ENCODE measurements at regions not wholly inside any gene's neighbourhood (a gene's known extent, or its start where the extent isn't known, plus 50 kb on each side); places are given as distances from the start of the nearest gene placed in this dataset.

DNA sequence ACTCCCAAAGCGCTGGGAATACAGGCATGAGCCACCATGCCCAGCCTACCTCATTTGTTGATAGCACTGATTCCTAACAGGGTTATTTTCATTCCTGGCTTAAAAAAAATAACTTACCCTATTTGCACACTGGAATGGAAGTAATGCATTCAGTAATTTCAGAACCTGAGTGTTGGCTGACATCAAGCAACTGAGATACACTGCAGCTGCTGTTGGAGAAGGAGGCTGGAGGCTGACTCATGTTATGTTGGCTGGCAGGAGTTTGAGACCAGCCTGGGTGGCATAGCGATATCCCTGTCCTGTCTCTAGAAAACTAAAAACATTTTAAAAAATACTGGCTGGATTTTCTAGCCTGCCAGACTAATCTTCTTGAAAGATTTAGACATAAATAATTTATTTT, 385.1 kb upstream of the MEX3C start:
- no peak for TF ChIP-seq SNAI2 (CRISPR knock-in tag; IDR thresholded peaks at IDR 0.05)
- TF ChIP-seq ISL1 (CRISPR knock-in tag; IDR thresholded peaks at IDR 0.05): no peak
- no peak for TF ChIP-seq ZFP3 (CRISPR knock-in tag; IDR thresholded peaks at IDR 0.05)
- no peak for TF ChIP-seq ARNTL (CRISPR knock-in tag; IDR thresholded peaks at IDR 0.05; ENCODE audit: borderline replicate concordance, low read depth)
- TF ChIP-seq ZNF8 (CRISPR knock-in tag; IDR thresholded peaks at IDR 0.05): no peak
- no peak for TF ChIP-seq BACH2 (CRISPR knock-in tag; IDR thresholded peaks at IDR 0.05; ENCODE audit: borderline replicate concordance)
- TF ChIP-seq CSDC2 (CRISPR knock-in tag; IDR thresholded peaks at IDR 0.05): no peak
- no peak for TF ChIP-seq RARB (CRISPR knock-in tag; IDR thresholded peaks at IDR 0.05)
- TF ChIP-seq OSR1 (CRISPR knock-in tag; IDR thresholded peaks at IDR 0.05): no peak
- TF ChIP-seq ZC3H10 (CRISPR knock-in tag; IDR thresholded peaks at IDR 0.05): no peak
- no peak for TF ChIP-seq ZFP30 (CRISPR knock-in tag; IDR thresholded peaks at IDR 0.05)
- no peak for TF ChIP-seq TCF4 (CRISPR knock-in tag; IDR thresholded peaks at IDR 0.05; ENCODE audit: borderline replicate concordance)
- TF ChIP-seq PPARA (CRISPR knock-in tag; IDR thresholded peaks at IDR 0.05; ENCODE audit: borderline replicate concordance): no peak
- no peak for TF ChIP-seq ESRRG (CRISPR knock-in tag; IDR thresholded peaks at IDR 0.05)
- no peak for TF ChIP-seq ZNF70 (CRISPR knock-in tag; IDR thresholded peaks at IDR 0.05)
- TF ChIP-seq, protein P1, sequence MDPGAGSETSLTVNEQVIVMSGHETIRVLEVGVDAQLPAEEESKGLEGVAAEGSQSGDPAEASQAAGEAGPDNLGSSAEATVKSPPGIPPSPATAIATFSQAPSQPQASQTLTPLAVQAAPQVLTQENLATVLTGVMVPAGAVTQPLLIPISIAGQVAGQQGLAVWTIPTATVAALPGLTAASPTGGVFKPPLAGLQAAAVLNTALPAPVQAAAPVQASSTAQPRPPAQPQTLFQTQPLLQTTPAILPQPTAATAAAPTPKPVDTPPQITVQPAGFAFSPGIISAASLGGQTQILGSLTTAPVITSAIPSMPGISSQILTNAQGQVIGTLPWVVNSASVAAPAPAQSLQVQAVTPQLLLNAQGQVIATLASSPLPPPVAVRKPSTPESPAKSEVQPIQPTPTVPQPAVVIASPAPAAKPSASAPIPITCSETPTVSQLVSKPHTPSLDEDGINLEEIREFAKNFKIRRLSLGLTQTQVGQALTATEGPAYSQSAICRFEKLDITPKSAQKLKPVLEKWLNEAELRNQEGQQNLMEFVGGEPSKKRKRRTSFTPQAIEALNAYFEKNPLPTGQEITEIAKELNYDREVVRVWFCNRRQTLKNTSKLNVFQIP (CRISPR knock-in tag; IDR thresholded peaks at IDR 0.05; ENCODE audit: borderline replicate concordance, low read depth): no peak
- no peak for TF ChIP-seq GLIS3 (CRISPR knock-in tag; IDR thresholded peaks at IDR 0.05)
- no peak for TF ChIP-seq TOX (CRISPR knock-in tag; IDR thresholded peaks at IDR 0.05; ENCODE audit: borderline replicate concordance)
- TF ChIP-seq, protein P2, sequence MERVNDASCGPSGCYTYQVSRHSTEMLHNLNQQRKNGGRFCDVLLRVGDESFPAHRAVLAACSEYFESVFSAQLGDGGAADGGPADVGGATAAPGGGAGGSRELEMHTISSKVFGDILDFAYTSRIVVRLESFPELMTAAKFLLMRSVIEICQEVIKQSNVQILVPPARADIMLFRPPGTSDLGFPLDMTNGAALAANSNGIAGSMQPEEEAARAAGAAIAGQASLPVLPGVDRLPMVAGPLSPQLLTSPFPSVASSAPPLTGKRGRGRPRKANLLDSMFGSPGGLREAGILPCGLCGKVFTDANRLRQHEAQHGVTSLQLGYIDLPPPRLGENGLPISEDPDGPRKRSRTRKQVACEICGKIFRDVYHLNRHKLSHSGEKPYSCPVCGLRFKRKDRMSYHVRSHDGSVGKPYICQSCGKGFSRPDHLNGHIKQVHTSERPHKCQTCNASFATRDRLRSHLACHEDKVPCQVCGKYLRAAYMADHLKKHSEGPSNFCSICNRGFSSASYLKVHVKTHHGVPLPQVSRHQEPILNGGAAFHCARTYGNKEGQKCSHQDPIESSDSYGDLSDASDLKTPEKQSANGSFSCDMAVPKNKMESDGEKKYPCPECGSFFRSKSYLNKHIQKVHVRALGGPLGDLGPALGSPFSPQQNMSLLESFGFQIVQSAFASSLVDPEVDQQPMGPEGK (CRISPR knock-in tag; IDR thresholded peaks at IDR 0.05; ENCODE audit: borderline replicate concordance): no peak

DNA sequence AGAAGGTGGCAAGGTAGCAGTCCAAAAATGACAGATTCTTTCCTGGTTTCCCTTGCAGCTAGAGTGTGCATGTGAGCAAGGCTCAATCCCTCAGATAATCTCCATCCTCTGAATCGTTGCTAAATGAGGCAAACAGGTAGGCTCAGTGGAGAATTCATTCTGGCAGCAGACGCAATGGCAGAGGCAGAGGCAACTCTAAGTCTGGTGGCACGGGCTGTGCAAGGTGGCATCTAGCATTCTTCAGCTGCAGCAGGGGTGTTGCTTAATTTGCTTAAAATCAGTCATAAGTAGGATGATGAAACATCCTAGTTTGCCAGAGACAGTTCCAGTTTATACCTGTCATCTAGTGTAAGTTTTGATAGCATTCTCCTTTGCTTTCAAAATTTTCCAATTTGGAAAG, 391.1 kb upstream of the MEX3C start:
- ATAC-seq: no peak
- TF ChIP-seq ZNF8 (CRISPR knock-in tag; IDR thresholded peaks at IDR 0.05) (no peak), BACH2 (CRISPR knock-in tag; IDR thresholded peaks at IDR 0.05; ENCODE audit: borderline replicate concordance) (no peak), ZFP30 (CRISPR knock-in tag; IDR thresholded peaks at IDR 0.05) (no peak), ZC3H10 (CRISPR knock-in tag; IDR thresholded peaks at IDR 0.05) (no peak), ARNTL (CRISPR knock-in tag; IDR thresholded peaks at IDR 0.05; ENCODE audit: borderline replicate concordance, low read depth) (no peak), SNAI2 (CRISPR knock-in tag; IDR thresholded peaks at IDR 0.05) (no peak), ZNF565 (CRISPR knock-in tag; conservative IDR thresholded peaks at IDR 0.05; ENCODE audit: low read depth) (no peak), PPARA (CRISPR knock-in tag; IDR thresholded peaks at IDR 0.05; ENCODE audit: borderline replicate concordance) (no peak), TCF4 (CRISPR knock-in tag; IDR thresholded peaks at IDR 0.05; ENCODE audit: borderline replicate concordance) (no peak), ZNF70 (CRISPR knock-in tag; IDR thresholded peaks at IDR 0.05) (no peak), GLIS3 (CRISPR knock-in tag; IDR thresholded peaks at IDR 0.05) (no peak)
- TF ChIP-seq, protein P3, sequence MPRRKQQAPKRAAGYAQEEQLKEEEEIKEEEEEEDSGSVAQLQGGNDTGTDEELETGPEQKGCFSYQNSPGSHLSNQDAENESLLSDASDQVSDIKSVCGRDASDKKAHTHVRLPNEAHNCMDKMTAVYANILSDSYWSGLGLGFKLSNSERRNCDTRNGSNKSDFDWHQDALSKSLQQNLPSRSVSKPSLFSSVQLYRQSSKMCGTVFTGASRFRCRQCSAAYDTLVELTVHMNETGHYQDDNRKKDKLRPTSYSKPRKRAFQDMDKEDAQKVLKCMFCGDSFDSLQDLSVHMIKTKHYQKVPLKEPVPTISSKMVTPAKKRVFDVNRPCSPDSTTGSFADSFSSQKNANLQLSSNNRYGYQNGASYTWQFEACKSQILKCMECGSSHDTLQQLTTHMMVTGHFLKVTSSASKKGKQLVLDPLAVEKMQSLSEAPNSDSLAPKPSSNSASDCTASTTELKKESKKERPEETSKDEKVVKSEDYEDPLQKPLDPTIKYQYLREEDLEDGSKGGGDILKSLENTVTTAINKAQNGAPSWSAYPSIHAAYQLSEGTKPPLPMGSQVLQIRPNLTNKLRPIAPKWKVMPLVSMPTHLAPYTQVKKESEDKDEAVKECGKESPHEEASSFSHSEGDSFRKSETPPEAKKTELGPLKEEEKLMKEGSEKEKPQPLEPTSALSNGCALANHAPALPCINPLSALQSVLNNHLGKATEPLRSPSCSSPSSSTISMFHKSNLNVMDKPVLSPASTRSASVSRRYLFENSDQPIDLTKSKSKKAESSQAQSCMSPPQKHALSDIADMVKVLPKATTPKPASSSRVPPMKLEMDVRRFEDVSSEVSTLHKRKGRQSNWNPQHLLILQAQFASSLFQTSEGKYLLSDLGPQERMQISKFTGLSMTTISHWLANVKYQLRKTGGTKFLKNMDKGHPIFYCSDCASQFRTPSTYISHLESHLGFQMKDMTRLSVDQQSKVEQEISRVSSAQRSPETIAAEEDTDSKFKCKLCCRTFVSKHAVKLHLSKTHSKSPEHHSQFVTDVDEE (CRISPR knock-in tag; IDR thresholded peaks at IDR 0.05): no peak
- TF ChIP-seq, protein P1 (CRISPR knock-in tag; IDR thresholded peaks at IDR 0.05; ENCODE audit: borderline replicate concordance, low read depth): no peak
- TF ChIP-seq, protein P2 (CRISPR knock-in tag; IDR thresholded peaks at IDR 0.05; ENCODE audit: borderline replicate concordance): no peak
- TF ChIP-seq, protein P4, sequence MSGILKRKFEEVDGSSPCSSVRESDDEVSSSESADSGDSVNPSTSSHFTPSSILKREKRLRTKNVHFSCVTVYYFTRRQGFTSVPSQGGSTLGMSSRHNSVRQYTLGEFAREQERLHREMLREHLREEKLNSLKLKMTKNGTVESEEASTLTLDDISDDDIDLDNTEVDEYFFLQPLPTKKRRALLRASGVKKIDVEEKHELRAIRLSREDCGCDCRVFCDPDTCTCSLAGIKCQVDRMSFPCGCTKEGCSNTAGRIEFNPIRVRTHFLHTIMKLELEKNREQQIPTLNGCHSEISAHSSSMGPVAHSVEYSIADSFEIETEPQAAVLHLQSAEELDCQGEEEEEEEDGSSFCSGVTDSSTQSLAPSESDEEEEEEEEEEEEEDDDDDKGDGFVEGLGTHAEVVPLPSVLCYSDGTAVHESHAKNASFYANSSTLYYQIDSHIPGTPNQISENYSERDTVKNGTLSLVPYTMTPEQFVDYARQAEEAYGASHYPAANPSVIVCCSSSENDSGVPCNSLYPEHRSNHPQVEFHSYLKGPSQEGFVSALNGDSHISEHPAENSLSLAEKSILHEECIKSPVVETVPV (CRISPR knock-in tag; IDR thresholded peaks at IDR 0.05): no peak

More for the DNA sequence above, 385.1 kb upstream of the MEX3C start:
- ATAC-seq: no peak

Measured in SK-N-SH treated with all-trans-retinoic acid at 6 μM for 48 hours (cell line).